ENCODE measurements at regions not wholly inside any gene's neighbourhood (a gene's known extent, or its start where the extent isn't known, plus 50 kb on each side); places are given as distances from the start of the nearest gene placed in this dataset.

- Histone ChIP-seq H3K4me2 (ENCODE audit: control insufficient read depth, extremely low read depth, insufficient read depth, low read depth, low read length) (no peak overlapping the region), H3K79me2 (ENCODE audit: control insufficient read depth, insufficient read depth, low read length) (no peaks in the 10 kb centered on the region), H3K9me1 (ENCODE audit: control insufficient read depth, extremely low read depth, insufficient read depth, low read length) (no peaks in the 10 kb centered on the region), H3K36me3 (ENCODE audit: control insufficient read depth in 2 of 2, extremely low read depth in 1 of 2, insufficient read depth in 2 of 2, low read length in 2 of 2) (no peaks in the 10 kb centered on the region), H3K9ac (ENCODE audit: control insufficient read depth, extremely low read depth, insufficient read depth, low read length) (no peak overlapping the region), H3K4me1 (ENCODE audit: control insufficient read depth, extremely low read depth, insufficient read depth, low read length) (no peaks in the 10 kb centered on the region), H3K27ac (ENCODE audit: control insufficient read depth, insufficient read depth, low read length) (no peak overlapping the region), H4K20me1 (ENCODE audit: control insufficient read depth, extremely low read depth, insufficient read depth, low read length) (no peaks in the 10 kb centered on the region), H3K27me3 (ENCODE audit: control insufficient read depth, extremely low read depth, insufficient read depth, low read length) (no peaks in the 10 kb centered on the region), H3K9me3 (ENCODE audit: control insufficient read depth, low read depth, low read length) (no peaks in the 10 kb centered on the region), H2AFZ (ENCODE audit: control insufficient read depth, low read length) (no peak overlapping the region), H3K4me3 (ENCODE audit: control insufficient read depth in 2 of 3, extremely low read depth in 1 of 3, insufficient read depth in 2 of 3, low read depth in 1 of 3, low read length in 3 of 3) (no peak overlapping the region)
- TF ChIP-seq CTCF (optimal IDR thresholded peaks at IDR 0.05 in 1 of 3, IDR thresholded peaks at IDR 0.05 in 1 of 3, conservative IDR thresholded peaks at IDR 0.05 in 1 of 3; ENCODE audit: extremely low read depth in 1 of 3, insufficient read depth in 2 of 3, low read length in 3 of 3) (no peak), EZH2 (IDR thresholded peaks at IDR 0.05; ENCODE audit: low read length) (no peak)
- no peak for DNase-seq (ENCODE audit: low read depth, low spot score)
- dilution Hi-C loops (cut with MboI; ENCODE audit: extremely low pct_ligation_motif_present, low sequenced_read_pairs), result no loop called here
- FAIRE-seq, result peak; percentile 23
Measured at GRCh38 chr15:61411902-61412510, 182.9 kb upstream of the RORA start.

GRCh38 chr15:61410662-61411061, 181.6 kb upstream of the RORA start:
- Histone ChIP-seq H3K9me1 (ENCODE audit: control insufficient read depth, extremely low read depth, insufficient read depth, low read length) (no peaks in the 10 kb centered on the region), H3K79me2 (ENCODE audit: control insufficient read depth, insufficient read depth, low read length) (no peaks in the 10 kb centered on the region), H3K9me3 (ENCODE audit: control insufficient read depth, low read depth, low read length) (no peaks in the 10 kb centered on the region), H3K27me3 (ENCODE audit: control insufficient read depth, extremely low read depth, insufficient read depth, low read length) (no peaks in the 10 kb centered on the region), H3K36me3 (ENCODE audit: control insufficient read depth in 2 of 2, extremely low read depth in 1 of 2, insufficient read depth in 2 of 2, low read length in 2 of 2) (no peaks in the 10 kb centered on the region), H3K4me2 (ENCODE audit: control insufficient read depth, extremely low read depth, insufficient read depth, low read depth, low read length) (no peak overlapping the region), H3K27ac (ENCODE audit: control insufficient read depth, insufficient read depth, low read length) (no peak overlapping the region), H3K4me3 (ENCODE audit: control insufficient read depth in 2 of 3, extremely low read depth in 1 of 3, insufficient read depth in 2 of 3, low read depth in 1 of 3, low read length in 3 of 3) (no peak overlapping the region), H3K9ac (ENCODE audit: control insufficient read depth, extremely low read depth, insufficient read depth, low read length) (no peak overlapping the region), H4K20me1 (ENCODE audit: control insufficient read depth, extremely low read depth, insufficient read depth, low read length) (no peaks in the 10 kb centered on the region), H3K4me1 (ENCODE audit: control insufficient read depth, extremely low read depth, insufficient read depth, low read length) (no peaks in the 10 kb centered on the region), H2AFZ (ENCODE audit: control insufficient read depth, low read length) (no peak overlapping the region)
- FAIRE-seq (no peak), DNase-seq (ENCODE audit: low read depth, low spot score) (no peak)
- TF ChIP-seq CTCF (optimal IDR thresholded peaks at IDR 0.05 in 1 of 3, IDR thresholded peaks at IDR 0.05 in 1 of 3, conservative IDR thresholded peaks at IDR 0.05 in 1 of 3; ENCODE audit: extremely low read depth in 1 of 3, insufficient read depth in 2 of 3, low read length in 3 of 3) (no peak), EZH2 (IDR thresholded peaks at IDR 0.05; ENCODE audit: low read length) (no peak)
- dilution Hi-C loops (cut with MboI; ENCODE audit: extremely low pct_ligation_motif_present, low sequenced_read_pairs), result no loop called here

Measured in keratinocyte (primary cell).